ENCODE measurements at regions not wholly inside any gene's neighbourhood (a gene's known extent, or its start where the extent isn't known, plus 50 kb on each side); places are given as distances from the start of the nearest gene placed in this dataset.

GRCh38 chr2:88832311-88832991 lies 141.0 kb downstream of the RPIA start:
- H3K4me3 ChIP-seq (ENCODE audit: low read depth, low read length), result peak overlapping the region; percentile 39; the same call in 1 of the 2 replicates
- peak; percentile 70 for TF ChIP-seq CTCF (IDR thresholded peaks at IDR 0.05; ENCODE audit: low read depth, low read length, missing control alignments)
- no peak for DNase-seq (ENCODE audit: low read depth)

GRCh38 chr2:88832992-88833389 lies 141.5 kb downstream of the RPIA start:
- DNase-seq (ENCODE audit: low read depth), result no peak
- no peak for TF ChIP-seq CTCF (IDR thresholded peaks at IDR 0.05; ENCODE audit: low read depth, low read length, missing control alignments)
- peak overlapping the region; percentile 39; the same call in 1 of the 2 replicates for H3K4me3 ChIP-seq (ENCODE audit: low read depth, low read length)

- no peak for DNase-seq (ENCODE audit: low read depth)
- H3K4me3 ChIP-seq (ENCODE audit: low read depth, low read length), result peak overlapping the region; percentile 38; the same call in 1 of the 2 replicates
- no peak for TF ChIP-seq CTCF (IDR thresholded peaks at IDR 0.05; ENCODE audit: low read depth, low read length, missing control alignments)
These were observed 142.9 kb downstream of the RPIA start for GRCh38 chr2:88834376-88834775.

GRCh38 chr2:88834866-88835265 lies 143.4 kb downstream of the RPIA start:
- no peak for DNase-seq (ENCODE audit: low read depth)
- peak overlapping the region; percentile 38; the same call in 1 of the 2 replicates for H3K4me3 ChIP-seq (ENCODE audit: low read depth, low read length)
- TF ChIP-seq CTCF (IDR thresholded peaks at IDR 0.05; ENCODE audit: low read depth, low read length, missing control alignments), result no peak

GRCh38 chr2:88835726-88836125 lies 144.3 kb downstream of the RPIA start:
- DNase-seq (ENCODE audit: low read depth), result no peak
- no peak for TF ChIP-seq CTCF (IDR thresholded peaks at IDR 0.05; ENCODE audit: low read depth, low read length, missing control alignments)
- peak overlapping the region; percentile 29; the same call in 1 of the 2 replicates for H3K4me3 ChIP-seq (ENCODE audit: low read depth, low read length)

- TF ChIP-seq CTCF (IDR thresholded peaks at IDR 0.05; ENCODE audit: low read depth, low read length, missing control alignments), result no peak
- peak overlapping the region; percentile 9; the same call in 1 of the 2 replicates for H3K4me3 ChIP-seq (ENCODE audit: low read depth, low read length)
- no peak for DNase-seq (ENCODE audit: low read depth)
These were observed 144.9 kb downstream of the RPIA start for GRCh38 chr2:88836351-88836750.

Measured in GM12864 (cell line).